ENCODE measurements at regions not wholly inside any gene's neighbourhood (a gene's known extent, or its start where the extent isn't known, plus 50 kb on each side); places are given as distances from the start of the nearest gene placed in this dataset.
A peak's percentile ranks its signal among the peaks of the same experiment; 100 is the strongest.

- TF ChIP-seq, protein P1, sequence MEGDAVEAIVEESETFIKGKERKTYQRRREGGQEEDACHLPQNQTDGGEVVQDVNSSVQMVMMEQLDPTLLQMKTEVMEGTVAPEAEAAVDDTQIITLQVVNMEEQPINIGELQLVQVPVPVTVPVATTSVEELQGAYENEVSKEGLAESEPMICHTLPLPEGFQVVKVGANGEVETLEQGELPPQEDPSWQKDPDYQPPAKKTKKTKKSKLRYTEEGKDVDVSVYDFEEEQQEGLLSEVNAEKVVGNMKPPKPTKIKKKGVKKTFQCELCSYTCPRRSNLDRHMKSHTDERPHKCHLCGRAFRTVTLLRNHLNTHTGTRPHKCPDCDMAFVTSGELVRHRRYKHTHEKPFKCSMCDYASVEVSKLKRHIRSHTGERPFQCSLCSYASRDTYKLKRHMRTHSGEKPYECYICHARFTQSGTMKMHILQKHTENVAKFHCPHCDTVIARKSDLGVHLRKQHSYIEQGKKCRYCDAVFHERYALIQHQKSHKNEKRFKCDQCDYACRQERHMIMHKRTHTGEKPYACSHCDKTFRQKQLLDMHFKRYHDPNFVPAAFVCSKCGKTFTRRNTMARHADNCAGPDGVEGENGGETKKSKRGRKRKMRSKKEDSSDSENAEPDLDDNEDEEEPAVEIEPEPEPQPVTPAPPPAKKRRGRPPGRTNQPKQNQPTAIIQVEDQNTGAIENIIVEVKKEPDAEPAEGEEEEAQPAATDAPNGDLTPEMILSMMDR (IDR thresholded peaks at IDR 0.05) = no peak
- H3K4me1 ChIP-seq (ENCODE audit: control insufficient read depth, insufficient read depth, low read length) = peaks cover 11% of the 10 kb centered on the region
- Mint-ChIP-seq H3K4me1 (peaks cover 17 to 18% of the 10 kb centered on the region in 2 donors), H3K9me3 (no peaks in the 10 kb centered on the region), H3K36me3 (peaks cover 15% of the 10 kb centered on the region), H3K27ac (peak overlapping the region; percentile 73 to 80), H3K4me3 (peak overlapping the region; percentile 1), H3K27me3 (ENCODE audit: low read depth in 2 of 2) (no peaks in the 10 kb centered on the region)
- peak; percentile 92 to 96 (median 92) for ATAC-seq
- no peaks in the 10 kb centered on the region for H3K27me3 ChIP-seq (ENCODE audit: control insufficient read depth, insufficient read depth, low read length)
- H3K27ac ChIP-seq (ENCODE audit: low read length) = peak overlapping the region; percentile 35
- no peaks in the 10 kb centered on the region for H3K9me3 ChIP-seq (ENCODE audit: control insufficient read depth, insufficient read depth, low read length)
- WGBS (ENCODE audit: insufficient coverage) = 8% methylated on average over 2 of the region's 3 CpGs
- intact Hi-C loops (cut with micrococcal nuclease) = no loop called here
- no peak overlapping the region for H3K4me3 ChIP-seq (ENCODE audit: low read length)
- no peaks in the 10 kb centered on the region for H3K36me3 ChIP-seq (ENCODE audit: control insufficient read depth, insufficient read depth, low read length)
- peak; percentile 38 to 42 for DNase-seq
These were observed 80.3 kb upstream of the FRY start for GRCh38 chr13:31951215-31951678.

GRCh38 chr13:31952641-31953380 is 78.8 kb upstream of the FRY start:
- WGBS (ENCODE audit: insufficient coverage) = 98% methylated on average over 40 of the region's 40 CpGs
- peak overlapping the region in 1 of 2 donors; percentile 64 for H3K27ac Mint-ChIP-seq
- H3K4me1 Mint-ChIP-seq = peaks cover 17 to 22% of the 10 kb centered on the region in 2 donors
- no peak for DNase-seq
- H3K9me3 Mint-ChIP-seq = peaks cover 0 to 3% of the 10 kb centered on the region in 2 donors
- Histone ChIP-seq H3K36me3 (ENCODE audit: control insufficient read depth, insufficient read depth, low read length) (no peaks in the 10 kb centered on the region), H3K4me1 (ENCODE audit: control insufficient read depth, insufficient read depth, low read length) (peaks cover 11% of the 10 kb centered on the region), H3K27me3 (ENCODE audit: control insufficient read depth, insufficient read depth, low read length) (no peaks in the 10 kb centered on the region), H3K9me3 (ENCODE audit: control insufficient read depth, insufficient read depth, low read length) (no peaks in the 10 kb centered on the region), H3K4me3 (ENCODE audit: low read length) (no peak overlapping the region), H3K27ac (ENCODE audit: low read length) (no peak overlapping the region)
- no peak overlapping the region for H3K4me3 Mint-ChIP-seq
- TF ChIP-seq, protein P1 (IDR thresholded peaks at IDR 0.05) = no peak
- intact Hi-C loops (cut with micrococcal nuclease) = no loop called here
- peaks cover 15% of the 10 kb centered on the region for H3K36me3 Mint-ChIP-seq
- no peaks in the 10 kb centered on the region for H3K27me3 Mint-ChIP-seq (ENCODE audit: low read depth in 2 of 2)
- no peak for ATAC-seq

DNA sequence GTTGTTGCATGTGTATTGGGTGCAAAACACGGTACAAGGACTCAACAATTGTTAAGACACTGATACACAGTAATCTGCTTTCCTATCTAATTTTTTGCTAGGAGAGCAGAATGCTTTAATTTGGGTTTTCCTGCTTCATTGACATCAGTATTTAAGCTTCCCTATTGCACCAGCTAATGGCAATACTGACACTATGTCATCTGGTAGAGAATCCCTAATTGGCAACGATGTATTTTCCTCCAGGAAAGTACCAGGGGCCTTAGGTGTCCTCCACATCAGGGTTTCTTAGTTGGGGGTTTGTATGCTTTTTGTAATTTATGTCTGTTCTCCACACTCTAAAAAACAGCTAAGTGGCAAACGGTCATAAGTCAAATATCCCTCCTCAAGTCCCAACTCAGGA is 76.5 kb upstream of the FRY start:
- Histone ChIP-seq H3K4me3 (ENCODE audit: low read length) (no peak overlapping the region), H3K27me3 (ENCODE audit: control insufficient read depth, insufficient read depth, low read length) (no peaks in the 10 kb centered on the region), H3K4me1 (ENCODE audit: control insufficient read depth, insufficient read depth, low read length) (peaks cover 11% of the 10 kb centered on the region), H3K36me3 (ENCODE audit: control insufficient read depth, insufficient read depth, low read length) (no peaks in the 10 kb centered on the region), H3K27ac (ENCODE audit: low read length) (no peak overlapping the region), H3K9me3 (ENCODE audit: control insufficient read depth, insufficient read depth, low read length) (no peaks in the 10 kb centered on the region)
- DNase-seq = no peak
- H3K27me3 Mint-ChIP-seq (ENCODE audit: low read depth in 2 of 2) = no peaks in the 10 kb centered on the region
- 93% methylated on average over 3 of the region's 3 CpGs for WGBS (ENCODE audit: insufficient coverage)
- H3K9me3 Mint-ChIP-seq = peaks cover 0 to 3% of the 10 kb centered on the region in 2 donors
- TF ChIP-seq, protein P1 (IDR thresholded peaks at IDR 0.05) = no peak
- H3K36me3 Mint-ChIP-seq = no peaks in the 10 kb centered on the region
- H3K27ac Mint-ChIP-seq = no peak overlapping the region
- peaks cover 14 to 20% of the 10 kb centered on the region in 2 donors for H3K4me1 Mint-ChIP-seq
- ATAC-seq = no peak
- intact Hi-C loops (cut with micrococcal nuclease) = no loop called here
- H3K4me3 Mint-ChIP-seq = no peak overlapping the region

Measured in natural killer cell (primary cell).